K562 (cell line): ENCODE measurements at regions not wholly inside any gene's neighbourhood (a gene's known extent, or its start where the extent isn't known, plus 50 kb on each side); places are given as distances from the start of the nearest gene placed in this dataset.
"Not testable (repeated sequence)": the region's sequence is repeated elsewhere in the genome, so short reads cannot be mapped to it uniquely, and the experiment has no call there.

Experiments used
- ATAC-seq: fragments of 200-7000 bp; cut with Tn5 transposase; 3 replicates; pipeline ENCODE4 v1.9.1; 2020; ENCODE audit warnings: moderate library complexity
- BruUV-seq: library from RNA; stranded (reverse); fragments of 400-500 nt; replicated peaks from 2 replicates; lab custom pipeline; 2021; lab: Mats Ljungman, UMichigan
- CTCF ChIA-PET: fragments of 300-600 bp; formaldehyde crosslinking; extraction: SDS; loops from one replicate; lab custom pipeline; 2021; ENCODE audit warnings: low intra/inter-chr PET ratio; lab: Yijun Ruan, JAX
- POLR2A ChIA-PET: fragments of 300-600, 350-650 bp; sonication (Branson Sonifier 250); formaldehyde crosslinking; extraction: SDS; loops from one replicate; lab custom pipeline; 2021; ENCODE audit warnings: antibody characterized with exemption, inconsistent platforms; lab: Yijun Ruan, JAX
- DNase-seq, 4 experiments: peaks; one replicate each; pipeline versions ENCODE4 v3.0.0 to v3.0.0-alpha.2; 2011 to 2018; ENCODE audit warnings: low spot score in 3 of 4, mixed read lengths in 3 of 4; ENCODE audit errors: extremely low read depth in 1 of 4
- FAIRE-seq: peaks from 2 replicates; lab custom pipeline; 2011; peaks lifted over from hg19 to GRCh38; lab: Jason Lieb, UNC
- H2AFZ ChIP-seq: 2 replicates; pipeline ENCODE4 v1.6.0; 2011; ENCODE audit warnings: low read depth, low read length, control low read depth, inconsistent platforms
- H3K27ac ChIP-seq: fragments of 200-600 bp; 3 replicates; pipeline ENCODE4 v1.8.0; 2011; ENCODE audit warnings: low read depth, mild to moderate bottlenecking, control low read depth, inconsistent platforms, low read length, moderate library complexity, mixed read lengths; ENCODE audit errors: extremely low read depth
- H3K27me3 ChIP-seq, 2 experiments: fragments of 300-600 bp in 1 of 2; 2 replicates in 1 of 2; 3 replicates in 1 of 2; pipeline versions ENCODE4 v1.6.0 to v1.8.0; 2011; ENCODE audit warnings: inconsistent platforms in 2 of 2, low read length in 2 of 2, mild to moderate bottlenecking in 1 of 2, mixed read lengths in 1 of 2, moderate library complexity in 1 of 2; ENCODE audit not compliant: control insufficient read depth in 2 of 2, insufficient read depth in 2 of 2
- H3K36me3 ChIP-seq: fragments of 300-600 bp; 3 replicates; pipeline ENCODE4 v1.8.0; 2011; ENCODE audit warnings: mild to moderate bottlenecking, low read length, inconsistent platforms; ENCODE audit not compliant: control insufficient read depth, insufficient read depth
- H3K4me1 ChIP-seq, 2 experiments: fragments of 200-600 bp in 1 of 2; replicated peaks in 1 of 2; 2 replicates in 1 of 2; 3 replicates in 1 of 2; pipeline versions ENCODE4 v1.5.1 to v1.8.0; 2011; ENCODE audit warnings: inconsistent platforms in 2 of 2, low read length in 2 of 2, mild to moderate bottlenecking in 1 of 2, mixed read lengths in 1 of 2, moderate library complexity in 1 of 2; ENCODE audit not compliant: control insufficient read depth in 2 of 2, insufficient read depth in 2 of 2
- H3K4me2 ChIP-seq: 2 replicates; pipeline ENCODE4 v1.6.1; 2011; ENCODE audit warnings: low read length, control low read depth, inconsistent platforms, mixed read lengths; ENCODE audit not compliant: insufficient read depth
- H3K4me3 ChIP-seq: fragments of 200-600 bp; sonication (generic), shearing (Covaris generic); 2 replicates; pipeline ENCODE4 v1.5.1; 2016; ENCODE audit warnings: control low read depth, inconsistent platforms
- H3K79me2 ChIP-seq: fragments of 200-600 bp; 3 replicates; pipeline ENCODE4 v1.8.0; 2011; ENCODE audit warnings: low read length, inconsistent platforms; ENCODE audit not compliant: control insufficient read depth, insufficient read depth
- H3K9ac ChIP-seq, 2 experiments: 2 replicates each; pipeline versions ENCODE4 v1.6.0 to v1.6.1; 2011; ENCODE audit warnings: low read depth in 2 of 2, low read length in 2 of 2, control low read depth in 1 of 2, inconsistent platforms in 1 of 2, mild to moderate bottlenecking in 1 of 2, mixed read lengths in 1 of 2; ENCODE audit not compliant: insufficient read depth in 1 of 2
- H3K9me1 ChIP-seq: one replicate; pipeline ENCODE4 v1.6.0; 2011; ENCODE audit warnings: inconsistent platforms, mild to moderate bottlenecking, low read length, moderate library complexity; ENCODE audit not compliant: control insufficient read depth, insufficient read depth
- H3K9me3 ChIP-seq: replicated peaks from 2 replicates; pipeline ENCODE4 v1.5.1; 2011; ENCODE audit warnings: low read depth, low read length, inconsistent platforms; ENCODE audit not compliant: control insufficient read depth, insufficient read depth
- H4K20me1 ChIP-seq: replicated peaks from 2 replicates; pipeline ENCODE4 v1.6.1; 2011; ENCODE audit warnings: low read length, inconsistent platforms, mixed read lengths; ENCODE audit not compliant: control insufficient read depth, insufficient read depth
- ATF3 ChIP-seq, 2 experiments: fragments of 450-650 bp in 1 of 2; sonication (generic) in 1 of 2; formaldehyde crosslinking in 1 of 2; IDR thresholded peaks in 1 of 2; conservative IDR thresholded peaks in 1 of 2; 2 replicates each; pipeline versions ENCODE4 v1.6.1 to v1.8.1; 2016 to 2023; ENCODE audit warnings: mild to moderate bottlenecking in 2 of 2, moderate library complexity in 2 of 2, inconsistent platforms in 1 of 2, missing genetic modification reagents in 1 of 2
- CEBPB ChIP-seq: fragments of 450-650 bp; IDR thresholded peaks from 2 replicates; pipeline ENCODE4 v1.6.1; 2016; ENCODE audit warnings: missing genetic modification characterization, missing compliant biosample characterization
- CEBPG ChIP-seq, 3 experiments: fragments of 200-800 bp in 1 of 3; sonication (Bioruptor generic) in 1 of 3; sonication (generic) in 1 of 3; formaldehyde crosslinking in 1 of 3; IDR thresholded peaks in 2 of 3; conservative IDR thresholded peaks in 1 of 3; 2 replicates each; pipeline versions ENCODE4 v1.6.1 to v1.8.0; 2016 to 2022; ENCODE audit warnings: missing compliant biosample characterization in 2 of 3, missing genetic modification characterization in 2 of 3, mild to moderate bottlenecking in 1 of 3, missing genetic modification reagents in 1 of 3
- GMEB1 ChIP-seq: fragments of 250-450 bp; sonication (Bioruptor Pico); IDR thresholded peaks from 2 replicates; pipeline ENCODE4 v1.4.0; 2020; ENCODE audit warnings: mild to moderate bottlenecking
- TRIM24 ChIP-seq, 2 experiments: fragments of 450-650 bp; IDR thresholded peaks; 2 replicates each; pipeline ENCODE4 v1.6.1; 2016
- WGBS: fragments of 100-300 bp; shearing (Covaris generic); methylation state at CpG from one replicate; pipeline ENCODE4 v1.1.6; 2016; ENCODE audit warnings: low coverage, mixed read lengths; ENCODE audit not compliant: insufficient coverage; ENCODE audit errors: missing lambda C conversion rate; 5-methylcytosine and 5-hydroxymethylcytosine counted together
- in situ Hi-C: fragments of 300-500 bp; cut with MboI; formaldehyde crosslinking; loops from 4 replicates; pipeline ENCODE4 v1.15.0; 2018; ENCODE audit warnings: inconsistent platforms, mixed read lengths
- intact Hi-C: fragments of 100-400 bp; cut with micrococcal nuclease; formaldehyde crosslinking; loops from 2 replicates; pipeline ENCODE4 v1.14.2; 2022

DNA sequence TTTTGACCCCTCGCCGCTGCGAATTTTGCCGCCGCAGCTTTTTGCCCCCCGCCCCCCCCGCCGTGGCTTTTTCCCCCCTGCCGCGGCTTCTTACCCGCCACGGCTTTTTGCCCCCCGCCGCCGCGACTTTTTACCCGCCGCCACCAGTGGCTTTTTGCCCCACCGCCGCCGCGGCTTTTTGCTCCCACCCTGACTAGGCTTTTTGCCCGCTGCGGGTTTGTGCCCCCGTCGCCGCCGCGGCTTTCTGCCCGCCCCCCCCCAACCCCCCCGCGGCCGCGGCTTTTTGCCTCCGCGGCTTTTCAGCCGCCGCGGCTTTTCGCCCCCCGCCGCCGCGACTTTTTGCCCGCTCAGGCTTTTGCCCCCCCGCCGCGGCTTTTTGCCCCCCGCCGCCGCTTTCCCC lies 598.1 kb downstream of the GOLGA6L6 start (continued):
- no peak for TF ChIP-seq GMEB1 (CRISPR knock-in tag)

DNA sequence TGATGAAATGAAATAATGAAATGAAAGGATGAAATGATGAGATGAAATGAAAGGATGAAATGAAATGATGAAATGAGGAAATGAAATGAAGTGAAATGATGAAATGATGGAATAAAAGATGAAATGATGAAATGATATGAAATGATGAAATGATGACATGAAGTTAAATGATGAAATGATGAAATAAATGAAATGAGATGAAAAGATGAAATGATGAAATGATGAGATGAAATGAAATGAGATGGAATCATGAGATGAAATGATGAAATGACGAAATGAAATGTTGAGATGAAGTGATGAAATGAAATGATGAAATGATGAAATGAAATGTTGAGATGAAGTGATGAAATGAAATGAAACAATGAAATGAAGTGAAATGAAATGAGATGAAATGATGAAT lies 638.3 kb downstream of the GOLGA6L6 start:
- in situ Hi-C loops; H3K9me3 ChIP-seq; H3K27me3 ChIP-seq; H2AFZ ChIP-seq; H3K36me3 ChIP-seq; H3K27ac ChIP-seq; BruUV-seq; H4K20me1 ChIP-seq; H3K9me1 ChIP-seq; H3K9ac ChIP-seq; H3K79me2 ChIP-seq; ATAC-seq; POLR2A ChIA-PET; DNase-seq; H3K4me3 ChIP-seq; H3K4me1 ChIP-seq; CTCF ChIA-PET; FAIRE-seq; H3K4me2 ChIP-seq; intact Hi-C loops; TF ChIP-seq CEBPG (CRISPR knock-in tag; IDR thresholded peaks at IDR 0.05); ATF3 (CRISPR knock-in tag; conservative IDR thresholded peaks at IDR 0.05): not testable (repeated sequence)
- 0% methylated on average over 1 of the region's 1 CpG for WGBS
- TF ChIP-seq CEBPG (tag; conservative IDR thresholded peaks at IDR 0.05 in 1 of 2, IDR thresholded peaks at IDR 0.05 in 1 of 2) (peak in 1 of 2 experiments; percentile 91; a peak in 3 of 4 replicates), CEBPB (tag) (peak; percentile 87), TRIM24 (IDR thresholded peaks at IDR 0.05) (peak; percentile 39 to 82; a peak in 2 of 4 replicates), ATF3 (IDR thresholded peaks at IDR 0.05) (peak; percentile 60; the same call in 1 of the 2 replicates)
